ENCODE measurements at regions not wholly inside any gene's neighbourhood (a gene's known extent, or its start where the extent isn't known, plus 50 kb on each side); places are given as distances from the start of the nearest gene placed in this dataset.
A peak's percentile ranks its signal among the peaks of the same experiment; 100 is the strongest.

GRCh38 chr11:71081704-71082230 lies 170.6 kb downstream of the SHANK2 start:
- TF ChIP-seq, protein P1, sequence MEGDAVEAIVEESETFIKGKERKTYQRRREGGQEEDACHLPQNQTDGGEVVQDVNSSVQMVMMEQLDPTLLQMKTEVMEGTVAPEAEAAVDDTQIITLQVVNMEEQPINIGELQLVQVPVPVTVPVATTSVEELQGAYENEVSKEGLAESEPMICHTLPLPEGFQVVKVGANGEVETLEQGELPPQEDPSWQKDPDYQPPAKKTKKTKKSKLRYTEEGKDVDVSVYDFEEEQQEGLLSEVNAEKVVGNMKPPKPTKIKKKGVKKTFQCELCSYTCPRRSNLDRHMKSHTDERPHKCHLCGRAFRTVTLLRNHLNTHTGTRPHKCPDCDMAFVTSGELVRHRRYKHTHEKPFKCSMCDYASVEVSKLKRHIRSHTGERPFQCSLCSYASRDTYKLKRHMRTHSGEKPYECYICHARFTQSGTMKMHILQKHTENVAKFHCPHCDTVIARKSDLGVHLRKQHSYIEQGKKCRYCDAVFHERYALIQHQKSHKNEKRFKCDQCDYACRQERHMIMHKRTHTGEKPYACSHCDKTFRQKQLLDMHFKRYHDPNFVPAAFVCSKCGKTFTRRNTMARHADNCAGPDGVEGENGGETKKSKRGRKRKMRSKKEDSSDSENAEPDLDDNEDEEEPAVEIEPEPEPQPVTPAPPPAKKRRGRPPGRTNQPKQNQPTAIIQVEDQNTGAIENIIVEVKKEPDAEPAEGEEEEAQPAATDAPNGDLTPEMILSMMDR (IDR thresholded peaks at IDR 0.05; ENCODE audit: low read depth, low read length, poor library complexity, severe bottlenecking): no peak
- Histone ChIP-seq H3K9me3 (ENCODE audit: control insufficient read depth, insufficient read depth, low read length) (no peaks in the 10 kb centered on the region), H3K4me2 (ENCODE audit: low read length) (no peak overlapping the region), H3K27me3 (ENCODE audit: control insufficient read depth, low read length) (no peaks in the 10 kb centered on the region), H3K79me2 (ENCODE audit: control insufficient read depth, low read length) (no peaks in the 10 kb centered on the region), H3K36me3 (ENCODE audit: control insufficient read depth, low read length) (no peaks in the 10 kb centered on the region), H3K9me2 (replicated peaks; ENCODE audit: control insufficient read depth, low read length) (no peaks in the 10 kb centered on the region), H4K20me1 (ENCODE audit: control insufficient read depth, insufficient read depth, low read depth, low read length) (no peaks in the 10 kb centered on the region), H3K27ac (ENCODE audit: low read depth, low read length) (no peak overlapping the region), H3K4me3 (ENCODE audit: low read length) (no peak overlapping the region), H3K4me1 (ENCODE audit: control insufficient read depth, low read length) (no peaks in the 10 kb centered on the region), H3F3A (ENCODE audit: control insufficient read depth, insufficient read depth) (no peaks in the 10 kb centered on the region)

GRCh38 chr11:71080239-71081097 lies 171.9 kb downstream of the SHANK2 start:
- no peak overlapping the region for H3K4me3 ChIP-seq (ENCODE audit: low read length)
- no peak for TF ChIP-seq EZH2phosphoT487 (IDR thresholded peaks at IDR 0.05; ENCODE audit: borderline replicate concordance, low read length)
- TF ChIP-seq, protein P1 (IDR thresholded peaks at IDR 0.05; ENCODE audit: low read depth, low read length, poor library complexity, severe bottlenecking): peak; percentile 97
- no peaks in the 10 kb centered on the region for H3K27me3 ChIP-seq (ENCODE audit: control insufficient read depth, low read length)
- H3K4me2 ChIP-seq (ENCODE audit: low read length): no peak overlapping the region
- no peaks in the 10 kb centered on the region for H4K20me1 ChIP-seq (ENCODE audit: control insufficient read depth, insufficient read depth, low read depth, low read length)
- H3F3A ChIP-seq (ENCODE audit: control insufficient read depth, insufficient read depth): no peaks in the 10 kb centered on the region
- no peaks in the 10 kb centered on the region for H3K79me2 ChIP-seq (ENCODE audit: control insufficient read depth, low read length)
- H3K27ac ChIP-seq (ENCODE audit: low read depth, low read length): no peak overlapping the region
- no peaks in the 10 kb centered on the region for H3K36me3 ChIP-seq (ENCODE audit: control insufficient read depth, low read length)
- H3K9me3 ChIP-seq (ENCODE audit: control insufficient read depth, insufficient read depth, low read length): no peaks in the 10 kb centered on the region
- no peaks in the 10 kb centered on the region for H3K4me1 ChIP-seq (ENCODE audit: control insufficient read depth, low read length)
- H3K9me2 ChIP-seq (replicated peaks; ENCODE audit: control insufficient read depth, low read length): no peaks in the 10 kb centered on the region

GRCh38 chr11:71079795-71080194 lies 172.6 kb downstream of the SHANK2 start:
- TF ChIP-seq EZH2phosphoT487 (IDR thresholded peaks at IDR 0.05; ENCODE audit: borderline replicate concordance, low read length): no peak
- TF ChIP-seq, protein P1 (IDR thresholded peaks at IDR 0.05; ENCODE audit: low read depth, low read length, poor library complexity, severe bottlenecking): no peak
- Histone ChIP-seq H3K9me2 (replicated peaks; ENCODE audit: control insufficient read depth, low read length) (no peaks in the 10 kb centered on the region), H3K4me1 (ENCODE audit: control insufficient read depth, low read length) (no peaks in the 10 kb centered on the region), H3F3A (ENCODE audit: control insufficient read depth, insufficient read depth) (no peaks in the 10 kb centered on the region), H3K9me3 (ENCODE audit: control insufficient read depth, insufficient read depth, low read length) (no peaks in the 10 kb centered on the region), H3K4me3 (ENCODE audit: low read length) (no peak overlapping the region), H3K4me2 (ENCODE audit: low read length) (no peak overlapping the region), H3K27ac (ENCODE audit: low read depth, low read length) (no peak overlapping the region), H3K27me3 (ENCODE audit: control insufficient read depth, low read length) (no peaks in the 10 kb centered on the region), H3K79me2 (ENCODE audit: control insufficient read depth, low read length) (no peaks in the 10 kb centered on the region), H4K20me1 (ENCODE audit: control insufficient read depth, insufficient read depth, low read depth, low read length) (no peaks in the 10 kb centered on the region), H3K36me3 (ENCODE audit: control insufficient read depth, low read length) (no peaks in the 10 kb centered on the region)

Measured in DOHH2 (cell line).